Endothelial cell of umbilical vein (primary cell): ENCODE measurements at regions not wholly inside any gene's neighbourhood (a gene's known extent, or its start where the extent isn't known, plus 50 kb on each side); places are given as distances from the start of the nearest gene placed in this dataset.

Experiments
- BruUV-seq: library from RNA; stranded (reverse); fragments of 400-500 nt; replicated peaks from 2 replicates; lab custom pipeline; 2021; lab: Mats Ljungman, UMichigan
- CTCF ChIA-PET: fragments of 300-600, 350-600 bp; sonication (Branson Sonifier 250); formaldehyde crosslinking; loops from one replicate; lab custom pipeline; 2021; ENCODE audit warnings: antibody characterized with exemption, inconsistent platforms; lab: Charles Lee
- POLR2A ChIA-PET: fragments of 300-600, 350-600 bp; sonication (Branson Sonifier 250); formaldehyde crosslinking; loops from one replicate; lab custom pipeline; 2021; ENCODE audit warnings: antibody characterized with exemption, inconsistent platforms; lab: Charles Lee
- DNase-seq: peaks from one replicate; pipeline ENCODE4 v3.0.0-alpha.2; 2011; ENCODE audit warnings: low read depth, low spot score
- FAIRE-seq: peaks from 2 replicates; lab custom pipeline; 2011; peaks lifted over from hg19 to GRCh38; lab: Jason Lieb, UNC
- H2AFZ ChIP-seq: 2 replicates; pipeline ENCODE4 v1.6.0; 2012; ENCODE audit warnings: low read depth, low read length, control low read depth, inconsistent platforms
- H3K27ac ChIP-seq: 2 replicates; pipeline ENCODE4 v1.5.1; 2011; ENCODE audit warnings: low read depth, mild to moderate bottlenecking, control low read depth, low read length, moderate library complexity; ENCODE audit not compliant: insufficient read depth
- H3K27me3 ChIP-seq, 2 experiments: 2 replicates each; pipeline versions ENCODE4 v1.6.0 to v1.6.1; 2011; ENCODE audit warnings: low read length in 2 of 2, mixed read lengths in 1 of 2; ENCODE audit not compliant: control insufficient read depth in 2 of 2, insufficient read depth in 2 of 2
- H3K36me3 ChIP-seq, 2 experiments: 2 replicates in 1 of 2; 3 replicates in 1 of 2; pipeline ENCODE4 v1.5.1; 2011; ENCODE audit warnings: low read length in 2 of 2, mild to moderate bottlenecking in 1 of 2, moderate library complexity in 1 of 2; ENCODE audit not compliant: control insufficient read depth in 2 of 2, insufficient read depth in 2 of 2; ENCODE audit errors: extremely low read depth in 1 of 2
- H3K4me1 ChIP-seq: 3 replicates; pipeline ENCODE4 v1.5.1; 2011; ENCODE audit warnings: mild to moderate bottlenecking, low read length; ENCODE audit not compliant: control insufficient read depth, insufficient read depth; ENCODE audit errors: extremely low read depth
- H3K4me2 ChIP-seq: 2 replicates; pipeline ENCODE4 v1.6.1; 2011; ENCODE audit warnings: low read length, control low read depth, mixed read lengths; ENCODE audit not compliant: insufficient read depth
- H3K4me3 ChIP-seq, 3 experiments: fragments of 200-600 bp in 1 of 3; sonication (generic), shearing (Covaris generic) in 1 of 3; replicated peaks in 1 of 3; 2 replicates each; pipeline ENCODE4 v1.5.1; 2011 to 2016; ENCODE audit warnings: control low read depth in 3 of 3, low read length in 3 of 3, mild to moderate bottlenecking in 2 of 3, inconsistent platforms in 1 of 3, low read depth in 1 of 3, moderate library complexity in 1 of 3; ENCODE audit not compliant: insufficient read depth in 1 of 3
- H3K79me2 ChIP-seq: 2 replicates; pipeline ENCODE4 v1.6.0; 2012; ENCODE audit warnings: low read length, inconsistent platforms; ENCODE audit not compliant: control insufficient read depth, insufficient read depth
- H3K9ac ChIP-seq: replicated peaks from 2 replicates; pipeline ENCODE3; 2011; ENCODE audit warnings: low read length, control low read depth; ENCODE audit not compliant: insufficient read depth; ENCODE audit errors: extremely low read depth
- H3K9me1 ChIP-seq: replicated peaks from 3 replicates; pipeline ENCODE4 v1.6.0; 2011; ENCODE audit warnings: mild to moderate bottlenecking, low read length; ENCODE audit not compliant: control insufficient read depth, insufficient read depth; ENCODE audit errors: extremely low read depth
- H3K9me3 ChIP-seq: replicated peaks from 2 replicates; pipeline ENCODE4 v1.5.1; 2012; ENCODE audit warnings: low read length, inconsistent platforms; ENCODE audit not compliant: control insufficient read depth, insufficient read depth
- H4K20me1 ChIP-seq: replicated peaks from 2 replicates; pipeline ENCODE3; 2011; ENCODE audit warnings: mild to moderate bottlenecking, low read length; ENCODE audit not compliant: control insufficient read depth, insufficient read depth; ENCODE audit errors: extremely low read depth
- EZH2 ChIP-seq: IDR thresholded peaks from 2 replicates; pipeline ENCODE4 v1.6.1; 2012; ENCODE audit warnings: borderline replicate concordance, low read depth, mild to moderate bottlenecking, moderate library complexity, low read length, inconsistent platforms; ENCODE audit not compliant: severe bottlenecking
- FOS ChIP-seq: IDR thresholded peaks from 2 replicates; pipeline ENCODE4 v1.6.1; 2011; ENCODE audit warnings: mild to moderate bottlenecking, low read length, moderate library complexity, borderline replicate concordance; ENCODE audit not compliant: insufficient read depth
- GATA2 ChIP-seq: IDR thresholded peaks from 2 replicates; pipeline ENCODE4 v1.7.0; 2011; ENCODE audit warnings: low read depth, mild to moderate bottlenecking, moderate library complexity, mixed read lengths, low read length; ENCODE audit not compliant: insufficient read length, insufficient read depth
- JUN ChIP-seq: IDR thresholded peaks from 2 replicates; pipeline ENCODE4 v1.6.1; 2011; ENCODE audit warnings: borderline replicate concordance, low read depth; ENCODE audit not compliant: insufficient read length, insufficient read depth
- MAX ChIP-seq: IDR thresholded peaks from 2 replicates; pipeline ENCODE4 v1.6.1; 2011; ENCODE audit not compliant: insufficient read depth, insufficient read length
- MYC ChIP-seq: IDR thresholded peaks from one replicate; pipeline ENCODE4 v1.6.1; 2011; ENCODE audit warnings: mild to moderate bottlenecking, low read depth, low read length
- POLR2A ChIP-seq: IDR thresholded peaks from 2 replicates; pipeline ENCODE4 v1.6.1; 2012; ENCODE audit warnings: low read depth, mild to moderate bottlenecking, control low read depth, low read length
- POLR2AphosphoS5 ChIP-seq: IDR thresholded peaks from 2 replicates; pipeline ENCODE4 v1.6.1; 2012; ENCODE audit warnings: low read depth, mild to moderate bottlenecking, control low read depth, low read length, moderate library complexity; ENCODE audit not compliant: insufficient read depth
- dilution Hi-C: fragments of 300-500 bp; cut with MboI; formaldehyde crosslinking; loops from one replicate; pipeline ENCODE4 v1.15.0; 2019; ENCODE audit warnings: low sequenced_read_pairs; ENCODE audit not compliant: extremely low pct_ligation_motif_present
- intact Hi-C: fragments of 100-400 bp; cut with micrococcal nuclease; formaldehyde crosslinking; loops from one replicate; pipeline ENCODE4 v1.10.0; 2022
- TF ChIP-seq, protein P1 (sequence below), 2 donors: IDR thresholded peaks; 1 replicate in 1 of 2; 2 replicates in 1 of 2; pipeline ENCODE4 v1.5.1; 2011; ENCODE audit warnings: low read length in 2 of 2, mild to moderate bottlenecking in 2 of 2, moderate library complexity in 2 of 2, control low read depth in 1 of 2, inconsistent platforms in 1 of 2, low read depth in 1 of 2; ENCODE audit not compliant: insufficient read depth in 1 of 2; ENCODE audit errors: extremely low read depth in 1 of 2

GRCh38 chr15:95758851-95759250 lies 571.6 kb upstream of the NR2F2 start:
- Histone ChIP-seq H3K9ac (no peak overlapping the region), H3K9me1 (no peaks in the 10 kb centered on the region), H4K20me1 (no peaks in the 10 kb centered on the region), H3K27me3 (no peaks in the 10 kb centered on the region), H3K9me3 (no peaks in the 10 kb centered on the region), H3K4me1 (peaks cover 10% of the 10 kb centered on the region), H3K36me3 (no peaks in the 10 kb centered on the region), H3K4me3 (no peak overlapping the region), H2AFZ (no peak overlapping the region), H3K4me2 (no peak overlapping the region), H3K79me2 (no peaks in the 10 kb centered on the region), H3K27ac (no peak overlapping the region)
- TF ChIP-seq, protein P1, sequence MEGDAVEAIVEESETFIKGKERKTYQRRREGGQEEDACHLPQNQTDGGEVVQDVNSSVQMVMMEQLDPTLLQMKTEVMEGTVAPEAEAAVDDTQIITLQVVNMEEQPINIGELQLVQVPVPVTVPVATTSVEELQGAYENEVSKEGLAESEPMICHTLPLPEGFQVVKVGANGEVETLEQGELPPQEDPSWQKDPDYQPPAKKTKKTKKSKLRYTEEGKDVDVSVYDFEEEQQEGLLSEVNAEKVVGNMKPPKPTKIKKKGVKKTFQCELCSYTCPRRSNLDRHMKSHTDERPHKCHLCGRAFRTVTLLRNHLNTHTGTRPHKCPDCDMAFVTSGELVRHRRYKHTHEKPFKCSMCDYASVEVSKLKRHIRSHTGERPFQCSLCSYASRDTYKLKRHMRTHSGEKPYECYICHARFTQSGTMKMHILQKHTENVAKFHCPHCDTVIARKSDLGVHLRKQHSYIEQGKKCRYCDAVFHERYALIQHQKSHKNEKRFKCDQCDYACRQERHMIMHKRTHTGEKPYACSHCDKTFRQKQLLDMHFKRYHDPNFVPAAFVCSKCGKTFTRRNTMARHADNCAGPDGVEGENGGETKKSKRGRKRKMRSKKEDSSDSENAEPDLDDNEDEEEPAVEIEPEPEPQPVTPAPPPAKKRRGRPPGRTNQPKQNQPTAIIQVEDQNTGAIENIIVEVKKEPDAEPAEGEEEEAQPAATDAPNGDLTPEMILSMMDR (IDR thresholded peaks at IDR 0.05; ENCODE audit: extremely low read depth in 1 of 2, insufficient read depth in 1 of 2, low read depth in 1 of 2, low read length in 2 of 2): no peak
- no peak for TF ChIP-seq POLR2A
- no peak for TF ChIP-seq FOS
- no peak for TF ChIP-seq EZH2
- no peak for TF ChIP-seq MYC
- TF ChIP-seq POLR2AphosphoS5: no peak
- no peak for TF ChIP-seq MAX
- no peak for TF ChIP-seq JUN
- no peak for TF ChIP-seq GATA2
- intact Hi-C loops (no loop called here), dilution Hi-C loops (no loop called here)
- no peak for DNase-seq
- ChIA-PET POLR2A (no interaction called here), CTCF (interaction anchor here (1.2 kb wide), 1 partner anchor 15 kb away, joined by 3 read pairs; no protein-coding TSS in a partner anchor)
- BruUV-seq: no TSS peak
- FAIRE-seq: no peak
